GM12892 (cell line): ENCODE measurements at regions not wholly inside any gene's neighbourhood (a gene's known extent, or its start where the extent isn't known, plus 50 kb on each side); places are given as distances from the start of the nearest gene placed in this dataset.

Experiments used
- POLR2A ChIP-seq: IDR thresholded peaks from 2 replicates; pipeline ENCODE4 v1.6.1; 2011; ENCODE audit warnings: low read depth, low read length, control low read depth
- POLR2AphosphoS5 ChIP-seq: IDR thresholded peaks from 2 replicates; pipeline ENCODE4 v1.6.1; 2011; ENCODE audit warnings: low read depth, low read length, control low read depth

DNA sequence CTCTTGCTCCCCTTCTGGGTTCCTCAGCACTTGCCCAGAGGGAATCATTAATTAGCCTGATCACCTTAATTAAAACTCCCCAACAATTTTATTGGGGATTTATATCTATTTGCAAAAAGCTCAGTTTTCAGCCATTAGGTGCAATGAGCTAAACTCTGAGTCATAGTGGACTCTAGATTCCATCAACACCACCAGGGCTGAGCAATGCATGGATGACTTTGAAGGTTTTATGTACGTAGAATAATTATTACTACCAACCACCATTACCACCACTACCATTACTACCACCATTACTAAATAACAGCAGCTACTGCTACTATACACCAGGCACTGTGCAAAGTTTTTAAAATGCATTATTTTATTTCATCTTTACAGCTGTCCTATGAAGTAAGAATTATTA, 81.2 kb downstream of the ZNF621 start:
- no peak for TF ChIP-seq POLR2A
- TF ChIP-seq POLR2AphosphoS5: no peak
